ENCODE measurements at regions not wholly inside any gene's neighbourhood (a gene's known extent, or its start where the extent isn't known, plus 50 kb on each side); places are given as distances from the start of the nearest gene placed in this dataset.

DNA sequence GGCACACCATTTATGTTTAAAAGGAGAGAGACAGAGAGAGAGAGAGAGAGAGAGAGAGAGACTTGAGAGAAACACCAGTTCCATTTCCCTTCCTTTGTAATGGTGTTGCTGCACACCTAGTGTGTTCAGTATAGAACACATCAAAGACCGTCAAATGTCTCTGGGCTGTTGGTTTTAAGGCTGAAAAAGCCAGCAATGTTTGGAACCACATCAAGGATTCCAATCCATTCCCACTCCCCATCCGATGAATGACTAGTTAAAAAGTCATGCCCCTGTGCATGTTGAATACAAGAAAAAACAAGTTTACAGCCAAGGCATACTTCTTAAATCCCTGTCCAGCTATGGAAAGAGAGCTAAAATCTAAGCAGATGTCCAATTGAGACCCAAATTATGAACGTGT lies 83.0 kb upstream of the IFNE start:
- Histone ChIP-seq H3K4me3 (no peak overlapping the region), H3K27me3 (no peaks in the 10 kb centered on the region), H3K9me3 (no peaks in the 10 kb centered on the region), H3K27ac (no peak overlapping the region), H3K4me1 (no peaks in the 10 kb centered on the region), H3K36me3 (ENCODE audit: low read depth, missing control alignments) (no peaks in the 10 kb centered on the region)
- DNase-seq = no peak
- intact Hi-C loops (cut with DNase I; ENCODE audit: low total_unique reads) = no loop called here
- TF ChIP-seq POLR2A (IDR thresholded peaks at IDR 0.05) = no peak
- TF ChIP-seq, protein P1, sequence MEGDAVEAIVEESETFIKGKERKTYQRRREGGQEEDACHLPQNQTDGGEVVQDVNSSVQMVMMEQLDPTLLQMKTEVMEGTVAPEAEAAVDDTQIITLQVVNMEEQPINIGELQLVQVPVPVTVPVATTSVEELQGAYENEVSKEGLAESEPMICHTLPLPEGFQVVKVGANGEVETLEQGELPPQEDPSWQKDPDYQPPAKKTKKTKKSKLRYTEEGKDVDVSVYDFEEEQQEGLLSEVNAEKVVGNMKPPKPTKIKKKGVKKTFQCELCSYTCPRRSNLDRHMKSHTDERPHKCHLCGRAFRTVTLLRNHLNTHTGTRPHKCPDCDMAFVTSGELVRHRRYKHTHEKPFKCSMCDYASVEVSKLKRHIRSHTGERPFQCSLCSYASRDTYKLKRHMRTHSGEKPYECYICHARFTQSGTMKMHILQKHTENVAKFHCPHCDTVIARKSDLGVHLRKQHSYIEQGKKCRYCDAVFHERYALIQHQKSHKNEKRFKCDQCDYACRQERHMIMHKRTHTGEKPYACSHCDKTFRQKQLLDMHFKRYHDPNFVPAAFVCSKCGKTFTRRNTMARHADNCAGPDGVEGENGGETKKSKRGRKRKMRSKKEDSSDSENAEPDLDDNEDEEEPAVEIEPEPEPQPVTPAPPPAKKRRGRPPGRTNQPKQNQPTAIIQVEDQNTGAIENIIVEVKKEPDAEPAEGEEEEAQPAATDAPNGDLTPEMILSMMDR (IDR thresholded peaks at IDR 0.05) = no peak
- 79 to 81% methylated on average over 3 of the region's 3 CpGs for WGBS, 2 donors

DNA sequence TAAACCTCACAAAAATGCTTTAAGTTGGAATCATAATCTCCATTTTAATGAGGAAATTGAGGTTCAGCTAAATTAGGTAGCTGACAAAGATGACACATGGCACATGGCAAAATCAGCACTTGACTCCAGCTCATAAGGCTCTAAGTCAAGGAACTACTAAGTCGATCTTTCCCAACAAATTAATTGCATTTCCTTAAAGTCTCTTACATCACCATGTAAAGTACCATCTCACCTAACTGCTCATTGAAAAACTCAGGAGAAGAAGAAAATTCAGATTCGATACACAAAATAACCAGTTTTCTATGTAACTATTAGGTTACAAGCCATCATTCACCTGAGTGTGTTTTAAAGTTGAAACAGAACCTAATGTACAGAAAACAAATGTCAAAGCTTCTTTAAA lies 85.8 kb upstream of the IFNE start:
- Histone ChIP-seq H3K4me3 (no peak overlapping the region), H3K27me3 (no peaks in the 10 kb centered on the region), H3K27ac (no peak overlapping the region), H3K36me3 (ENCODE audit: low read depth, missing control alignments) (no peaks in the 10 kb centered on the region), H3K9me3 (no peaks in the 10 kb centered on the region), H3K4me1 (no peaks in the 10 kb centered on the region)
- no peak for DNase-seq
- 87 to 94% methylated on average over 2 of the region's 2 CpGs for WGBS, 2 donors
- no peak for TF ChIP-seq POLR2A (IDR thresholded peaks at IDR 0.05)
- TF ChIP-seq, protein P1 (IDR thresholded peaks at IDR 0.05) = no peak
- intact Hi-C loops (cut with DNase I; ENCODE audit: low total_unique reads) = no loop called here

DNA sequence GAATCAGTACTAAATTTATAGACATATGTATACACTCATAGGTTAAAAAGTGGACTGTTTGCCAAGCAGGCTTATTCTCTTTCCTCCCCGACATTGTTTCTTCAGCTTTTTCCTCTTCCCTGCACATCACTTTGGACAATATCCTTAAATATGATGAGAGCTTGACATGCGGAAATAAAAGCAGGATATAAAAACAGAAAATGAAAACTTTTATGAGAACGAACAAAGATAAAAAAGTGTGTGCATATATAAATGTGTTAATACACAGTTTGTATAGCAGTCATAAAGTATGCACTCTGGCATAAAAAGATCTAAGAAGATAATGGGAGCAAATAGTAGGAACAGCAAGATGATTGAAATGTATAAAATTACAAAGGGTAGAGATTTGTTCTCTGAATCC lies 86.4 kb upstream of the IFNE start:
- Histone ChIP-seq H3K36me3 (ENCODE audit: low read depth, missing control alignments) (no peaks in the 10 kb centered on the region), H3K27me3 (no peaks in the 10 kb centered on the region), H3K4me3 (no peak overlapping the region), H3K4me1 (no peaks in the 10 kb centered on the region), H3K27ac (no peak overlapping the region), H3K9me3 (no peaks in the 10 kb centered on the region)
- WGBS, 2 donors = 86 to 90% methylated on average over 3 of the region's 3 CpGs
- no peak for DNase-seq
- intact Hi-C loops (cut with DNase I; ENCODE audit: low total_unique reads) = no loop called here
- TF ChIP-seq, protein P1 (IDR thresholded peaks at IDR 0.05) = no peak
- TF ChIP-seq POLR2A (IDR thresholded peaks at IDR 0.05) = no peak

DNA sequence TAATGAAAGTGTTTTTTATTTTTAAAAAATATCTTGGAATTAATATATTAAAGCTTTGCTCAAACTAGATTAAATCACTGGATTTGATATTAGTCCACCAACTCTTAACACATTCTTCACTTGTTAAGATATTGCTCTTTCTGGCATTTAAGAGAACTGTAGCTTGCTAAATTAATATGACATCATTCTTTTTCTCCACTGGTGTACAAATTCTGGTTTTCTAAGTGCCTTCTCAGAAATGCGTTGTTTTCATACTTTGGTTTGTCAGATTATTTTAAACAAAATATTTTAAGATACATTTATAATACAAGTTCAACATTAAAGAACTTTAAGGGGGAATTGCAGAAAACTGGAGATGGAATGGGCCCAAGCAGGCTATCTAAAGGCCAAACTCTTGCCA lies 87.6 kb upstream of the IFNE start:
- intact Hi-C loops (cut with DNase I; ENCODE audit: low total_unique reads) = no loop called here
- TF ChIP-seq, protein P1 (IDR thresholded peaks at IDR 0.05) = no peak
- no peak for TF ChIP-seq POLR2A (IDR thresholded peaks at IDR 0.05)
- no peak for DNase-seq
- Histone ChIP-seq H3K4me1 (no peaks in the 10 kb centered on the region), H3K4me3 (no peak overlapping the region), H3K36me3 (ENCODE audit: low read depth, missing control alignments) (no peaks in the 10 kb centered on the region), H3K9me3 (no peaks in the 10 kb centered on the region), H3K27me3 (no peaks in the 10 kb centered on the region), H3K27ac (no peak overlapping the region)
- WGBS, 2 donors = 95 to 98% methylated on average over 1 of the region's 1 CpG

DNA sequence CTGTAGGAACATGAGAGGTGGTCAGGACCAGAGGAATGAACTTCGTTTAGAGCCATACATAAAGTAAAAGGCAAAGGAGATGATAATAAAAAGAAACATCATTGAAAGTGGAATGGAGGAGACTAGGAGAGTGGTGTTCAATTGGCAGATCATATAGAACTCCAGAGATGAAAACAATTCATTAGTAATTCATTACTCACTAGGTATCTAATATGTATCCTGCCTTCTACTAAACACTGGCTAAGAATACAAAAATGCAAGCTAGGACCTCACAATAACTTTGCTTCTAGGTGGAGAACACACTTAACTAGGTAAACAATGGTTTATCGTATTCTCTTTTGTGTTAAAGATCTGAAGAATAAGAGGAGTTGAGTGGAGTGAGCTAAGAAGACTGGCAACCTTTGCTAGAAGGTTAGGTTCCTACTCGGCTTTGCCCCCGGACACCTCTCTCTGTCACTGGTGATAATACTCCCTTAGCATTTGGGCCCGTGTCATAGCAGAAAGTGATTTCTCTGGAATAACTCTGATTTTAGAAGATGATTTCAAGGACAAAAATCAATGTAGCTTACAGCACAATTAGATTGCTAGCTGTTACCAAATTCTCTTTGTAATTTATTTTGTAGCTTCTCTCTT lies 88.6 kb upstream of the IFNE start:
- TF ChIP-seq, protein P1 (IDR thresholded peaks at IDR 0.05) = no peak
- TF ChIP-seq POLR2A (IDR thresholded peaks at IDR 0.05) = no peak
- DNase-seq = no peak
- 83 to 84% methylated on average over 5 of the region's 5 CpGs for WGBS, 2 donors

More for the DNA sequence above, 88.6 kb upstream of the IFNE start:
- Histone ChIP-seq H3K9me3 (no peaks in the 10 kb centered on the region), H3K27me3 (no peaks in the 10 kb centered on the region), H3K4me3 (no peak overlapping the region), H3K27ac (no peak overlapping the region), H3K36me3 (ENCODE audit: low read depth, missing control alignments) (no peaks in the 10 kb centered on the region), H3K4me1 (no peaks in the 10 kb centered on the region)
- intact Hi-C loops (cut with DNase I; ENCODE audit: low total_unique reads) = no loop called here
